ENCODE measurements at regions not wholly inside any gene's neighbourhood (a gene's known extent, or its start where the extent isn't known, plus 50 kb on each side); places are given as distances from the start of the nearest gene placed in this dataset.
A peak's percentile ranks its signal among the peaks of the same experiment; 100 is the strongest.

- no peaks in the 10 kb centered on the region for H3K27me3 ChIP-seq (replicated peaks; ENCODE audit: insufficient read depth)
- no peak for DNase-seq (ENCODE audit: low spot score)
These were observed 105.3 kb downstream of the CEBPB start for GRCh38 chr20:50295762-50296449.

DNA sequence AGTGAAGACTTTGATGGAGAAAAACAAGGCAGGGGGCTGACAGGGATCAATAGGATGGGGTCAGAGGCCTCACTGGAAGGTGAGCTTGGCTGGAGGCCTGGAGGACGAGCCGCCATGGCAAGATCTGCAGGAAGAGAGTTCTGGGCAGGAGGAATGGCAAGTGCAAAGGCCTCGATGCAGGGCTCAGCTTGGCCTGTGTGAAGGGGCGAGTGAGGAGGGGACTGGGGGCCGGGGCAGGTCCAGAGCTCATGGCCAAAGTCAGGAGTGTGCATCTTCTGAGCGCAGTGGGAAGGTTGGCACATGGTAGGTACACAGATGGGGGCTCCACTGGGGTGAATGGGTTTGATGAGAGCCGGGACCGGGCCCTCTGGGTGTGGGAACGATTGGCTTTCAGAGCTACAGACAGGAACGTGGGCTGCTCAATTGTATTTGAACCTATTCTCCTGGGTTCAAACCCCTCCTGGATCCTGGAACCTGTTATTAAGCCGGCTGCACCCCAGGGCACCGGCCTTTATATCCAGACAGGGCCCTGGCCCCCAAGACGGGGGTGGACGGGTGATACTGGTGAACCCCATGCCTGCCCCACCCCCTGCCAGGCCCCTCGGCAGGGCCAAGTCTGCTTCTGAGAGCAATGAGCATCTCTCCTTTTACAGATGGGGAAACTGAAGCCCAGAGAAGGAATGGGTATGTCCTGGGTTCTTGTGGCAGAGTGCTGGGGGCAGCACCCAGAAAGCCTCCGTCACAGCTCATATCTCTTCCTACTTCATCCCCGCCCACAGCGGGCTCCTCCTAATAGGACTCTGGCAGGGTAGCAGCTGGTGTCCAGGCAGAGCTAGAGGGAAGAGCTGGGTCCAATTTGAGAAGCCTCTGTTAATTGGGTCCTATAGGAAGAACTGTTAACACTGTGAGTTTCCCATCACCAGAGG lies 106.1 kb downstream of the CEBPB start:
- H3K4me3 ChIP-seq = no peak overlapping the region
- no peaks in the 10 kb centered on the region for H3K27me3 ChIP-seq (replicated peaks; ENCODE audit: insufficient read depth)
- no peak for ATAC-seq (ENCODE audit: insufficient number of reproducible peaks, low FRiP score, low read depth)
- no peaks in the 10 kb centered on the region for H3K9me3 ChIP-seq
- H3K4me1 ChIP-seq (ENCODE audit: control insufficient read depth in 1 of 2, low read depth in 2 of 2) = peaks cover 12 to 13% of the 10 kb centered on the region in 2 donors
- H3K36me3 ChIP-seq = no peaks in the 10 kb centered on the region
- no peak for TF ChIP-seq CTCF (IDR thresholded peaks at IDR 0.05)
- peak overlapping the region in 1 of 2 donors; percentile 20 for H3K27ac ChIP-seq
- no peak for DNase-seq (ENCODE audit: low spot score)

More at GRCh38 chr20:50295762-50296449, 105.3 kb downstream of the CEBPB start:
- Histone ChIP-seq H3K4me3 (no peak overlapping the region), H3K4me1 (ENCODE audit: control insufficient read depth in 1 of 2, low read depth in 2 of 2) (peaks cover 13 to 15% of the 10 kb centered on the region in 2 donors), H3K36me3 (no peaks in the 10 kb centered on the region), H3K27ac (no peak overlapping the region), H3K9me3 (no peaks in the 10 kb centered on the region)
- ATAC-seq (ENCODE audit: insufficient number of reproducible peaks, low FRiP score, low read depth) = no peak
- no peak for TF ChIP-seq CTCF (IDR thresholded peaks at IDR 0.05)

DNA sequence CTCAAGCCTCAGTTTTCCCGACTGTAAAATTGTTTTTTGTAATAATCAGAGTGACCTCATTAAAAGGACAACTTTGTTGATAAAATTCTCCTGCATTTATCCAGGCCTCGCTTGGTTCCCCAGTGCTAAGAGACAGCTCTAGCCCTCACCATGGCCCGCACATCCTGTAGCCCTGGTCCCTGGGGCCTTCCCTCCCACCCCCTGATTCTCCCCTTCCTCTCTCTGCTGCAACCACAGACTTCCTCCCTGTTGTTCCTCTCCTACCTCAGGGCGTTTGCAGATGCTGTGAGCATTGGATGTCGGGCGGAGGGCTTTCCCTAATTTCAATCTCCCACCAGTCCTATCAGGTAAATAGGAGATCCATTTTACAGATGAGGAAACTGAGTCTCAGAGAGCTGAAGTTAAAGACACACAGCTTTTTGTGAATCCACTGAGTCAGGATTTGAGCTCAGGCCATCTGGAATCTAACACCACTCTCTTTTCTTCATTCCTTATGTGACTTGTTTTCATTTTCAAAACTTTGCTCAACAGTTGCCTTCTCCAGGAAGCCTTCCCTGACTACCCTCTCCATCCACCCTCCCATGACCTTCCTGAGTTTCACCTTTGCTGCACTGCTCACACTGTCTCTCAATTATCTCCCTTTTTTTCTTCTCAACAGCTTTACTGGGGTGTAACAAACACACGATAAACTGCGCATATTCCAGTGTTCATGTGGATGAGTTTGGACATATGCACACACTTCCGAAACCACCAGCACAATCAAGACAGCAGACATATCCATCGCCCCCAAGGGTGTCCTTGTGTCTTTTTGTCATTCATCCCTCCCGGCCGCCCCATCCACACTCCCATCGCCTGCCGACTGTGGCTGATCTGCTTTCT lies 107.1 kb downstream of the CEBPB start:
- Histone ChIP-seq H3K4me1 (ENCODE audit: control insufficient read depth in 1 of 2, low read depth in 2 of 2) (peaks cover 4% of the 10 kb centered on the region in 2 donors), H3K36me3 (no peaks in the 10 kb centered on the region), H3K9me3 (no peaks in the 10 kb centered on the region), H3K27ac (no peak overlapping the region), H3K27me3 (replicated peaks; ENCODE audit: insufficient read depth) (no peaks in the 10 kb centered on the region), H3K4me3 (no peak overlapping the region)
- TF ChIP-seq CTCF (IDR thresholded peaks at IDR 0.05) = no peak
- ATAC-seq (ENCODE audit: insufficient number of reproducible peaks, low FRiP score, low read depth) (no peak), DNase-seq (ENCODE audit: low spot score) (no peak)

GRCh38 chr20:50298554-50299324 lies 108.1 kb downstream of the CEBPB start:
- Histone ChIP-seq H3K36me3 (no peaks in the 10 kb centered on the region), H3K27me3 (replicated peaks; ENCODE audit: insufficient read depth) (no peaks in the 10 kb centered on the region), H3K4me3 (no peak overlapping the region), H3K4me1 (ENCODE audit: control insufficient read depth in 1 of 2, low read depth in 2 of 2) (peaks cover under 1 to 7% of the 10 kb centered on the region in 2 donors), H3K27ac (no peak overlapping the region), H3K9me3 (no peaks in the 10 kb centered on the region)
- ATAC-seq (ENCODE audit: insufficient number of reproducible peaks, low FRiP score, low read depth) (no peak), DNase-seq (ENCODE audit: low spot score) (no peak)
- TF ChIP-seq CTCF (IDR thresholded peaks at IDR 0.05) = no peak
